ENCODE measurements at regions not wholly inside any gene's neighbourhood (a gene's known extent, or its start where the extent isn't known, plus 50 kb on each side); places are given as distances from the start of the nearest gene placed in this dataset.

DNA sequence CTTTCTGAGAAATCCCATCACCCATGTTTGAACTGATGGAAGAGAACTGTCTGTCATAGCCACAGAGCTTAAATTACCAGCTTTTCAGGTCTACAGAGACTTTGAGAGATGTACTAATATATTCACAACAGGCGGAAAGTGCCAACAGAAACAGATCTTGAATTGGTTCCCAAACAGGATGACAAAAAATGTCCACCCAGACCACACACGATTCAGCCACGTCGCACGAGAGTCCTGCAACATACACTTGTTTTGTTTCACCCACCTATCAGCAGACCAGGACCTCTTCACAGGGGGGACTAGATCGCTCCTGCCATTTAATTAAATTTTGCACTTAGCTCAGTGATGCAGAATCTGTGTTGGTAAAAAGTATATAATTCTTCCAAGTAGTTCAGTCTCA lies 187.1 kb upstream of the CEP162 start:
- no peak for TF ChIP-seq POLR2A (IDR thresholded peaks at IDR 0.05)
- TF ChIP-seq, protein P1, sequence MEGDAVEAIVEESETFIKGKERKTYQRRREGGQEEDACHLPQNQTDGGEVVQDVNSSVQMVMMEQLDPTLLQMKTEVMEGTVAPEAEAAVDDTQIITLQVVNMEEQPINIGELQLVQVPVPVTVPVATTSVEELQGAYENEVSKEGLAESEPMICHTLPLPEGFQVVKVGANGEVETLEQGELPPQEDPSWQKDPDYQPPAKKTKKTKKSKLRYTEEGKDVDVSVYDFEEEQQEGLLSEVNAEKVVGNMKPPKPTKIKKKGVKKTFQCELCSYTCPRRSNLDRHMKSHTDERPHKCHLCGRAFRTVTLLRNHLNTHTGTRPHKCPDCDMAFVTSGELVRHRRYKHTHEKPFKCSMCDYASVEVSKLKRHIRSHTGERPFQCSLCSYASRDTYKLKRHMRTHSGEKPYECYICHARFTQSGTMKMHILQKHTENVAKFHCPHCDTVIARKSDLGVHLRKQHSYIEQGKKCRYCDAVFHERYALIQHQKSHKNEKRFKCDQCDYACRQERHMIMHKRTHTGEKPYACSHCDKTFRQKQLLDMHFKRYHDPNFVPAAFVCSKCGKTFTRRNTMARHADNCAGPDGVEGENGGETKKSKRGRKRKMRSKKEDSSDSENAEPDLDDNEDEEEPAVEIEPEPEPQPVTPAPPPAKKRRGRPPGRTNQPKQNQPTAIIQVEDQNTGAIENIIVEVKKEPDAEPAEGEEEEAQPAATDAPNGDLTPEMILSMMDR (IDR thresholded peaks at IDR 0.05), result no peak

Measured in body of pancreas (tissue), 4 donors.